GM12878 (cell line): ENCODE measurements at regions not wholly inside any gene's neighbourhood (a gene's known extent, or its start where the extent isn't known, plus 50 kb on each side); places are given as distances from the start of the nearest gene placed in this dataset.

Experiments
- ATAC-seq: fragments of 200-7000 bp; cut with Tn5 transposase; 3 replicates; pipeline ENCODE4 v1.9.1; 2020; ENCODE audit warnings: mild to moderate bottlenecking, moderate library complexity
- BruUV-seq: library from RNA; stranded (reverse); fragments of 400-500 nt; replicated peaks from 2 replicates; lab custom pipeline; 2021; lab: Mats Ljungman, UMichigan
- CTCF ChIA-PET: fragments of 300-600 bp; sonication (Branson Sonifier 250); formaldehyde crosslinking; extraction: SDS; loops from one replicate; lab custom pipeline; 2021; ENCODE audit warnings: inconsistent platforms; lab: Yijun Ruan, JAX
- POLR2A ChIA-PET: fragments of 350-600 bp; formaldehyde crosslinking; extraction: SDS; loops from one replicate; lab custom pipeline; 2021; ENCODE audit warnings: inconsistent platforms; lab: Charles Lee
- RAD21 ChIA-PET: fragments of 300-600 bp; sonication (Branson Sonifier 250); formaldehyde crosslinking; loops from one replicate; lab custom pipeline; 2023; ENCODE audit warnings: antibody characterized with exemption; ENCODE audit not compliant: unreplicated experiment; lab: Charles Lee
- SMC1A ChIA-PET: fragments of 300-600 bp; sonication (Branson Sonifier 250); formaldehyde crosslinking; loops from one replicate; lab custom pipeline; 2023; ENCODE audit not compliant: unreplicated experiment, uncharacterized antibody; lab: Charles Lee
- DNase-seq: peaks from one replicate; pipeline ENCODE4 v3.0.0-alpha.2; 2011; ENCODE audit warnings: low read depth, low spot score
- FAIRE-seq: peaks from 3 replicates; lab custom pipeline; 2011; peaks lifted over from hg19 to GRCh38; lab: Jason Lieb, UNC
- H2AFZ ChIP-seq: 2 replicates; pipeline ENCODE4 v1.6.0; 2011; ENCODE audit warnings: low read depth, low read length, control low read depth; ENCODE audit not compliant: control insufficient read depth
- H3K27ac ChIP-seq: 2 replicates; pipeline ENCODE4 v1.5.1; 2011; ENCODE audit warnings: control low read depth; ENCODE audit not compliant: control insufficient read depth, insufficient read depth
- H3K27me3 ChIP-seq, 2 experiments: replicated peaks in 1 of 2; 2 replicates each; pipeline versions ENCODE4 v1.6.0 to v1.6.1; 2011; ENCODE audit warnings: low read length in 1 of 2; ENCODE audit not compliant: control insufficient read depth in 2 of 2, insufficient read depth in 2 of 2
- H3K36me3 ChIP-seq, 2 experiments: 2 replicates each; pipeline ENCODE4 v1.5.1; 2011; ENCODE audit warnings: low read length in 1 of 2; ENCODE audit not compliant: control insufficient read depth in 2 of 2, insufficient read depth in 2 of 2
- H3K4me1 ChIP-seq: 2 replicates; pipeline ENCODE4 v1.6.1; 2011; ENCODE audit warnings: mild to moderate bottlenecking, low read length, moderate library complexity, mixed read lengths; ENCODE audit not compliant: control insufficient read depth, insufficient read depth
- H3K4me2 ChIP-seq: 2 replicates; pipeline ENCODE4 v1.6.0; 2011; ENCODE audit warnings: control low read depth; ENCODE audit not compliant: control insufficient read depth, insufficient read depth
- H3K4me3 ChIP-seq: fragments of 200-600 bp; sonication (generic); 2 replicates; pipeline ENCODE4 v1.5.1; 2016
- H3K79me2 ChIP-seq: 2 replicates; pipeline ENCODE4 v1.6.0; 2011; ENCODE audit warnings: low read length; ENCODE audit not compliant: control insufficient read depth, insufficient read depth
- H3K9ac ChIP-seq: 2 replicates; pipeline ENCODE4 v1.8.0; 2011; ENCODE audit warnings: low read length, control low read depth, mixed read lengths; ENCODE audit not compliant: control insufficient read depth, insufficient read depth
- H3K9me3 ChIP-seq: replicated peaks from 3 replicates; pipeline ENCODE4 v1.5.1; 2011; ENCODE audit warnings: mild to moderate bottlenecking, low read length; ENCODE audit not compliant: control insufficient read depth, insufficient read depth
- H4K20me1 ChIP-seq: 2 replicates; pipeline ENCODE4 v1.6.0; 2011; ENCODE audit not compliant: control insufficient read depth, insufficient read depth
- CBFB ChIP-seq: IDR thresholded peaks from 2 replicates; pipeline ENCODE4 v1.6.1; 2016; ENCODE audit warnings: antibody characterized with exemption, low read depth
- CHD2 ChIP-seq: IDR thresholded peaks from 2 replicates; pipeline ENCODE4 v1.6.1; 2011; ENCODE audit warnings: low read depth, low read length, improper control_type of control experiment, borderline replicate concordance
- FOS ChIP-seq: IDR thresholded peaks from 3 replicates; pipeline ENCODE4 v1.6.1; 2011; ENCODE audit warnings: borderline replicate concordance; ENCODE audit not compliant: insufficient read length; ENCODE audit errors: extremely low read depth
- NFXL1 ChIP-seq: fragments of 450-650 bp; IDR thresholded peaks from 2 replicates; pipeline ENCODE4 v1.6.1; 2017; ENCODE audit warnings: antibody characterized with exemption, mild to moderate bottlenecking, borderline replicate concordance
- STAT3 ChIP-seq: IDR thresholded peaks from 2 replicates; pipeline ENCODE4 v1.6.1; 2011; ENCODE audit warnings: low read depth, low read length, improper control_type of control experiment
- ZBTB40 ChIP-seq: fragments of 450-650 bp; IDR thresholded peaks from 2 replicates; pipeline ENCODE4 v1.6.1; 2016; ENCODE audit warnings: mild to moderate bottlenecking, moderate library complexity, borderline replicate concordance
- WGBS: methylation state at CpG from one replicate; pipeline ENCODE4 v1.1.6; 2016; ENCODE audit warnings: low lambda C conversion rate; ENCODE audit not compliant: insufficient replicate concordance, insufficient coverage; ENCODE audit errors: missing lambda C conversion rate; 5-methylcytosine and 5-hydroxymethylcytosine counted together
- in situ Hi-C: fragments of 300-500 bp; cut with MboI; formaldehyde crosslinking; loops from 9 replicates; pipeline ENCODE4 v1.14.3; 2018; ENCODE audit warnings: mixed read lengths
- intact Hi-C: fragments of 100-400 bp; cut with micrococcal nuclease; formaldehyde crosslinking; loops from one replicate; pipeline ENCODE4 v1.14.2; 2022; ENCODE audit not compliant: unreplicated experiment
- TF ChIP-seq, protein P1 (sequence below): fragments of 450-650 bp; IDR thresholded peaks from 2 replicates; pipeline ENCODE4 v1.6.1; 2017; ENCODE audit warnings: mild to moderate bottlenecking

GRCh38 chr11:104306862-104307474 lies 143.0 kb upstream of the PDGFD start:
- Histone ChIP-seq H3K4me2 (no peak overlapping the region), H3K36me3 (no peaks in the 10 kb centered on the region), H3K4me1 (no peaks in the 10 kb centered on the region), H2AFZ (no peak overlapping the region), H3K27ac (no peak overlapping the region), H4K20me1 (no peaks in the 10 kb centered on the region), H3K27me3 (no peaks in the 10 kb centered on the region; a peak in 1 of 4 replicates), H3K9me3 (no peaks in the 10 kb centered on the region), H3K79me2 (no peaks in the 10 kb centered on the region), H3K9ac (no peak overlapping the region), H3K4me3 (no peak overlapping the region)
- TF ChIP-seq ZBTB40 (no peak), CBFB (no peak), FOS (no peak), NFXL1 (no peak), STAT3 (no peak), CHD2 (no peak)
- TF ChIP-seq, protein P1, sequence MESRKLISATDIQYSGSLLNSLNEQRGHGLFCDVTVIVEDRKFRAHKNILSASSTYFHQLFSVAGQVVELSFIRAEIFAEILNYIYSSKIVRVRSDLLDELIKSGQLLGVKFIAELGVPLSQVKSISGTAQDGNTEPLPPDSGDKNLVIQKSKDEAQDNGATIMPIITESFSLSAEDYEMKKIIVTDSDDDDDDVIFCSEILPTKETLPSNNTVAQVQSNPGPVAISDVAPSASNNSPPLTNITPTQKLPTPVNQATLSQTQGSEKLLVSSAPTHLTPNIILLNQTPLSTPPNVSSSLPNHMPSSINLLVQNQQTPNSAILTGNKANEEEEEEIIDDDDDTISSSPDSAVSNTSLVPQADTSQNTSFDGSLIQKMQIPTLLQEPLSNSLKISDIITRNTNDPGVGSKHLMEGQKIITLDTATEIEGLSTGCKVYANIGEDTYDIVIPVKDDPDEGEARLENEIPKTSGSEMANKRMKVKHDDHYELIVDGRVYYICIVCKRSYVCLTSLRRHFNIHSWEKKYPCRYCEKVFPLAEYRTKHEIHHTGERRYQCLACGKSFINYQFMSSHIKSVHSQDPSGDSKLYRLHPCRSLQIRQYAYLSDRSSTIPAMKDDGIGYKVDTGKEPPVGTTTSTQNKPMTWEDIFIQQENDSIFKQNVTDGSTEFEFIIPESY: no peak
- WGBS: 0% methylated on average over 2 of the region's 2 CpGs
- DNase-seq: no peak
- POLR2A ChIA-PET: no interaction called here
- CTCF ChIA-PET: no interaction called here
- SMC1A ChIA-PET: interaction anchor here (1.2 kb wide), 1 partner anchor 13 kb away, joined by 3 read pairs; no protein-coding TSS in a partner anchor
- intact Hi-C loops (no loop called here), in situ Hi-C loops (no loop called here)
- BruUV-seq: no TSS peak
- RAD21 ChIA-PET: no interaction called here
- ATAC-seq: no peak
- FAIRE-seq: no peak
